GM23248 (cell line): ENCODE measurements at regions not wholly inside any gene's neighbourhood (a gene's known extent, or its start where the extent isn't known, plus 50 kb on each side); places are given as distances from the start of the nearest gene placed in this dataset.

Experiments
- DNase-seq: peaks from one replicate; pipeline ENCODE4 v3.0.0-alpha.2; 2015
- H2AFZ ChIP-seq: fragments of 200-600 bp; sonication (generic); 2 replicates; pipeline ENCODE4 v1.6.1; 2016; ENCODE audit warnings: antibody characterized with exemption
- H3F3A ChIP-seq: fragments of 200-600 bp; sonication (generic); 2 replicates; pipeline ENCODE4 v1.6.1; 2016; ENCODE audit warnings: mild to moderate bottlenecking, antibody characterized with exemption, mixed run types; ENCODE audit not compliant: insufficient read depth
- H3K27ac ChIP-seq: fragments of 200-600 bp; sonication (generic); 2 replicates; pipeline ENCODE4 v1.5.1; 2016; ENCODE audit warnings: mild to moderate bottlenecking
- H3K27me3 ChIP-seq: fragments of 200-600 bp; sonication (generic); replicated peaks from 2 replicates; pipeline ENCODE4 v1.6.1; 2016; ENCODE audit warnings: mild to moderate bottlenecking; ENCODE audit not compliant: insufficient read depth
- H3K36me3 ChIP-seq: fragments of 200-600 bp; sonication (generic); 2 replicates; pipeline ENCODE4 v1.6.1; 2016; ENCODE audit warnings: low read depth, mild to moderate bottlenecking
- H3K4me1 ChIP-seq: fragments of 200-600 bp; sonication (generic); 2 replicates; pipeline ENCODE4 v1.6.1; 2016; ENCODE audit warnings: mild to moderate bottlenecking; ENCODE audit not compliant: insufficient read depth
- H3K4me2 ChIP-seq: fragments of 200-600 bp; sonication (generic); one replicate; pipeline ENCODE4 v1.6.1; 2016; ENCODE audit warnings: mild to moderate bottlenecking; ENCODE audit not compliant: unreplicated experiment
- H3K4me3 ChIP-seq: fragments of 200-600 bp; sonication (generic); 2 replicates; pipeline ENCODE4 v1.5.1; 2016; ENCODE audit warnings: mild to moderate bottlenecking
- H3K79me2 ChIP-seq: fragments of 200-600 bp; sonication (generic); 2 replicates; pipeline ENCODE4 v1.6.1; 2016; ENCODE audit warnings: mild to moderate bottlenecking; ENCODE audit not compliant: insufficient read depth
- H3K9ac ChIP-seq: fragments of 200-600 bp; sonication (generic); 2 replicates; pipeline ENCODE4 v1.6.1; 2016; ENCODE audit warnings: mild to moderate bottlenecking
- H3K9me2 ChIP-seq: fragments of 200-600 bp; sonication (generic); 2 replicates; pipeline ENCODE4 v1.6.1; 2016; ENCODE audit warnings: mixed run types, mild to moderate bottlenecking, moderate library complexity; ENCODE audit not compliant: insufficient read depth
- H3K9me3 ChIP-seq: fragments of 200-600 bp; sonication (generic); one replicate; pipeline ENCODE4 v1.6.1; 2017; ENCODE audit warnings: low read depth
- H4K20me1 ChIP-seq: fragments of 200-600 bp; sonication (generic); 2 replicates; pipeline ENCODE4 v1.6.0; 2016; ENCODE audit not compliant: insufficient read depth
- EZH2 ChIP-seq: fragments of 200-600 bp; sonication (generic); IDR thresholded peaks from 2 replicates; pipeline ENCODE4 v1.6.1; 2018; ENCODE audit warnings: antibody characterized with exemption, mild to moderate bottlenecking; ENCODE audit not compliant: insufficient read depth, poor library complexity, severe bottlenecking
- EZH2phosphoT487 ChIP-seq: fragments of 200-600 bp; sonication (generic); IDR thresholded peaks from 2 replicates; pipeline ENCODE4 v1.6.1; 2018; ENCODE audit warnings: antibody characterized with exemption, moderate library complexity, mild to moderate bottlenecking, low read depth; ENCODE audit not compliant: insufficient read depth
- WGBS, 2 experiments: methylation state at CpG; one replicate each; pipeline ENCODE4 v1.1.6; 2015 to 2017; ENCODE audit warnings: low lambda C conversion rate in 2 of 2, low coverage in 1 of 2; ENCODE audit errors: missing lambda C conversion rate in 2 of 2; 5-methylcytosine and 5-hydroxymethylcytosine counted together
- in situ Hi-C: fragments of 300-500 bp; cut with MboI; formaldehyde crosslinking; loops from 2 replicates; pipeline ENCODE4 v1.15.0; 2020

- Histone ChIP-seq H3K4me1 (no peaks in the 10 kb centered on the region), H4K20me1 (no peaks in the 10 kb centered on the region), H2AFZ (no peak overlapping the region), H3K36me3 (no peaks in the 10 kb centered on the region), H3F3A (no peaks in the 10 kb centered on the region; the same call in 1 of the 2 replicates), H3K4me2 (no peak overlapping the region), H3K4me3 (no peak overlapping the region), H3K9ac (no peak overlapping the region), H3K9me3 (no peaks in the 10 kb centered on the region), H3K27me3 (no peaks in the 10 kb centered on the region), H3K9me2 (no peaks in the 10 kb centered on the region), H3K79me2 (no peaks in the 10 kb centered on the region), H3K27ac (no peak overlapping the region)
- no peak for TF ChIP-seq EZH2phosphoT487
- no peak for TF ChIP-seq EZH2
- no peak for DNase-seq
- 45 to 52% methylated on average over 2 of the region's 2 CpGs for WGBS, 2 experiments
- in situ Hi-C loops = no loop called here
Observed at GRCh38 chr4:24203926-24204325, 314.1 kb upstream of the PPARGC1A start.

GRCh38 chr4:24202579-24202978 is 312.7 kb upstream of the PPARGC1A start:
- Histone ChIP-seq H3K9ac (no peak overlapping the region), H3K36me3 (no peaks in the 10 kb centered on the region), H3K27ac (no peak overlapping the region), H3K4me1 (no peaks in the 10 kb centered on the region), H3K79me2 (no peaks in the 10 kb centered on the region), H2AFZ (no peak overlapping the region), H4K20me1 (no peaks in the 10 kb centered on the region), H3F3A (no peaks in the 10 kb centered on the region), H3K4me3 (no peak overlapping the region), H3K27me3 (no peaks in the 10 kb centered on the region), H3K4me2 (no peak overlapping the region), H3K9me2 (no peaks in the 10 kb centered on the region), H3K9me3 (no peaks in the 10 kb centered on the region)
- in situ Hi-C loops = no loop called here
- WGBS, 2 experiments = 63 to 89% methylated on average over 1 of the region's 1 CpG
- TF ChIP-seq EZH2phosphoT487 = no peak
- no peak for TF ChIP-seq EZH2
- DNase-seq = no peak

GRCh38 chr4:24197955-24198354 is 308.1 kb upstream of the PPARGC1A start:
- no peaks in the 10 kb centered on the region for H3K36me3 ChIP-seq
- H4K20me1 ChIP-seq = no peaks in the 10 kb centered on the region
- in situ Hi-C loops = no loop called here
- H3K4me3 ChIP-seq = no peak overlapping the region
- no peak for DNase-seq
- no peaks in the 10 kb centered on the region for H3K9me2 ChIP-seq
- H3K79me2 ChIP-seq = no peaks in the 10 kb centered on the region
- H3K4me2 ChIP-seq = no peak overlapping the region
- no peaks in the 10 kb centered on the region for H3F3A ChIP-seq
- no peaks in the 10 kb centered on the region for H3K9me3 ChIP-seq
- TF ChIP-seq EZH2 = no peak
- TF ChIP-seq EZH2phosphoT487 = no peak
- no peaks in the 10 kb centered on the region for H3K27me3 ChIP-seq
- H2AFZ ChIP-seq = no peak overlapping the region
- H3K4me1 ChIP-seq = no peaks in the 10 kb centered on the region
- H3K9ac ChIP-seq = no peak overlapping the region
- no peak overlapping the region for H3K27ac ChIP-seq

GRCh38 chr4:24196785-24197184 is 306.9 kb upstream of the PPARGC1A start:
- Histone ChIP-seq H3K27ac (no peak overlapping the region), H3K36me3 (no peaks in the 10 kb centered on the region), H3K4me1 (no peaks in the 10 kb centered on the region), H3K4me3 (no peak overlapping the region), H3K4me2 (no peak overlapping the region), H3K27me3 (no peaks in the 10 kb centered on the region), H3K9ac (no peak overlapping the region), H3K79me2 (no peaks in the 10 kb centered on the region), H4K20me1 (no peaks in the 10 kb centered on the region), H3K9me3 (no peaks in the 10 kb centered on the region), H2AFZ (no peak overlapping the region), H3K9me2 (no peaks in the 10 kb centered on the region), H3F3A (no peaks in the 10 kb centered on the region)
- DNase-seq = no peak
- in situ Hi-C loops = no loop called here
- TF ChIP-seq EZH2phosphoT487 = no peak
- TF ChIP-seq EZH2 = no peak
- WGBS, 2 experiments = 18 to 23% methylated on average over 1 of the region's 1 CpG

GRCh38 chr4:24195991-24196736 is 306.3 kb upstream of the PPARGC1A start:
- Histone ChIP-seq H3K4me1 (no peaks in the 10 kb centered on the region), H4K20me1 (no peaks in the 10 kb centered on the region), H3K79me2 (no peaks in the 10 kb centered on the region), H3K9ac (no peak overlapping the region), H3K4me2 (no peak overlapping the region), H3K4me3 (no peak overlapping the region), H3K27me3 (no peaks in the 10 kb centered on the region), H3K36me3 (no peaks in the 10 kb centered on the region), H3F3A (no peaks in the 10 kb centered on the region), H3K27ac (no peak overlapping the region), H3K9me2 (no peaks in the 10 kb centered on the region), H2AFZ (no peak overlapping the region), H3K9me3 (no peaks in the 10 kb centered on the region)
- TF ChIP-seq EZH2phosphoT487 (no peak), EZH2 (no peak)
- WGBS, 2 experiments = 58 to 63% methylated on average over 3 of the region's 3 CpGs
- in situ Hi-C loops = no loop called here
- DNase-seq = peak; percentile 18
